Fibroblast of lung (primary cell): ENCODE measurements at regions not wholly inside any gene's neighbourhood (a gene's known extent, or its start where the extent isn't known, plus 50 kb on each side); places are given as distances from the start of the nearest gene placed in this dataset.

Experiments used
- DNase-seq, 2 donors: peaks; one replicate each; pipeline versions ENCODE4 v3.0.0 to v3.0.0-alpha.2; 2010; ENCODE audit warnings: low read depth in 2 of 2
- H2AFZ ChIP-seq: 2 replicates; pipeline ENCODE4 v1.5.1; 2012; ENCODE audit warnings: low read length, control low read depth, inconsistent platforms
- H3K27ac ChIP-seq: 2 replicates; pipeline ENCODE4 v1.5.1; 2011; ENCODE audit warnings: low read length, control low read depth; ENCODE audit not compliant: insufficient read depth
- H3K27me3 ChIP-seq: 2 replicates; pipeline ENCODE4 v1.5.1; 2011; ENCODE audit warnings: mild to moderate bottlenecking, low read length; ENCODE audit not compliant: control insufficient read depth, insufficient read depth
- H3K36me3 ChIP-seq: 2 replicates; pipeline ENCODE4 v1.5.1; 2011; ENCODE audit warnings: low read length; ENCODE audit not compliant: control insufficient read depth, insufficient read depth
- H3K4me1 ChIP-seq: 2 replicates; pipeline ENCODE4 v1.5.1; 2011; ENCODE audit warnings: low read length; ENCODE audit not compliant: control insufficient read depth, insufficient read depth; ENCODE audit errors: extremely low read depth
- H3K4me2 ChIP-seq: 2 replicates; pipeline ENCODE4 v1.5.1; 2011; ENCODE audit warnings: low read length, control low read depth; ENCODE audit not compliant: insufficient read depth; ENCODE audit errors: extremely low read depth
- H3K4me3 ChIP-seq, 4 experiments: fragments of 200-600 bp in 1 of 4; sonication (generic) in 1 of 4; replicated peaks in 1 of 4; 2 replicates each; pipeline ENCODE4 v1.5.1; 2011 to 2016; ENCODE audit warnings: low read length in 4 of 4, low read depth in 3 of 4, mild to moderate bottlenecking in 3 of 4, control low read depth in 2 of 4, inconsistent platforms in 1 of 4, mixed read lengths in 1 of 4; ENCODE audit not compliant: insufficient read depth in 1 of 4; ENCODE audit errors: control extremely low read depth in 1 of 4
- H3K79me2 ChIP-seq: 2 replicates; pipeline ENCODE4 v1.5.1; 2012; ENCODE audit warnings: mild to moderate bottlenecking, low read length, inconsistent platforms; ENCODE audit not compliant: control insufficient read depth, insufficient read depth
- H3K9ac ChIP-seq: 2 replicates; pipeline ENCODE4 v1.5.1; 2011; ENCODE audit warnings: mild to moderate bottlenecking, low read length, control low read depth; ENCODE audit not compliant: insufficient read depth
- H3K9me3 ChIP-seq: 2 replicates; pipeline ENCODE4 v1.5.1; 2012; ENCODE audit warnings: low read depth, low read length; ENCODE audit not compliant: control insufficient read depth, insufficient read depth
- H4K20me1 ChIP-seq: 2 replicates; pipeline ENCODE4 v1.5.1; 2011; ENCODE audit warnings: low read length; ENCODE audit not compliant: control insufficient read depth, insufficient read depth; ENCODE audit errors: extremely low read depth
- CTCF ChIP-seq, 2 donors: IDR thresholded peaks in 1 of 2; conservative IDR thresholded peaks in 1 of 2; 1 replicate in 1 of 2; 2 replicates in 1 of 2; pipeline ENCODE4 v1.5.1; 2011 to 2012; ENCODE audit warnings: low read length in 2 of 2, control low read depth in 1 of 2, inconsistent platforms in 1 of 2, low read depth in 1 of 2, mild to moderate bottlenecking in 1 of 2
- EZH2 ChIP-seq: IDR thresholded peaks from 2 replicates; pipeline ENCODE4 v1.5.1; 2012; ENCODE audit warnings: low read length, control low read depth, mild to moderate bottlenecking; ENCODE audit errors: missing control alignments

- H3K79me2 ChIP-seq, result no peaks in the 10 kb centered on the region
- no peak overlapping the region for H3K9ac ChIP-seq
- H2AFZ ChIP-seq, result no peak overlapping the region
- H3K4me3 ChIP-seq, result no peak overlapping the region
- TF ChIP-seq EZH2, result no peak
- no peak for DNase-seq
- H3K4me1 ChIP-seq, result peaks cover 6% of the 10 kb centered on the region
- H3K27ac ChIP-seq, result no peak overlapping the region
- H4K20me1 ChIP-seq, result no peaks in the 10 kb centered on the region
- no peak overlapping the region for H3K4me2 ChIP-seq
- H3K9me3 ChIP-seq, result no peaks in the 10 kb centered on the region
- no peaks in the 10 kb centered on the region for H3K36me3 ChIP-seq
- no peaks in the 10 kb centered on the region for H3K27me3 ChIP-seq
Observed at GRCh38 chr6:71510856-71511255, 222.2 kb downstream of the OGFRL1 start.

- Histone ChIP-seq H3K9ac (no peak overlapping the region), H3K4me2 (no peak overlapping the region), H3K27me3 (no peaks in the 10 kb centered on the region), H3K4me3 (no peak overlapping the region), H3K4me1 (peaks cover 6% of the 10 kb centered on the region), H3K9me3 (no peaks in the 10 kb centered on the region), H3K79me2 (no peaks in the 10 kb centered on the region), H4K20me1 (no peaks in the 10 kb centered on the region), H2AFZ (no peak overlapping the region), H3K27ac (no peak overlapping the region), H3K36me3 (no peaks in the 10 kb centered on the region)
- no peak for DNase-seq
- no peak for TF ChIP-seq CTCF (conservative IDR thresholded peaks at IDR 0.05 in 1 of 2, IDR thresholded peaks at IDR 0.05 in 1 of 2; ENCODE audit: low read depth in 1 of 2, low read length in 2 of 2)
- TF ChIP-seq EZH2, result no peak
Observed at GRCh38 chr6:71512256-71512655, 223.6 kb downstream of the OGFRL1 start.

- no peak overlapping the region for H3K27ac ChIP-seq
- no peak for DNase-seq
- H3K79me2 ChIP-seq, result no peaks in the 10 kb centered on the region
- H3K36me3 ChIP-seq, result no peaks in the 10 kb centered on the region
- no peak overlapping the region for H3K4me2 ChIP-seq
- H3K4me1 ChIP-seq, result peaks cover 6% of the 10 kb centered on the region
- no peak overlapping the region for H3K4me3 ChIP-seq
- H4K20me1 ChIP-seq, result no peaks in the 10 kb centered on the region
- H3K27me3 ChIP-seq, result no peaks in the 10 kb centered on the region
- no peaks in the 10 kb centered on the region for H3K9me3 ChIP-seq
- TF ChIP-seq EZH2 (no peak), CTCF (conservative IDR thresholded peaks at IDR 0.05 in 1 of 2, IDR thresholded peaks at IDR 0.05 in 1 of 2; ENCODE audit: low read depth in 1 of 2, low read length in 2 of 2) (no peak)
- no peak overlapping the region for H3K9ac ChIP-seq
- H2AFZ ChIP-seq, result no peak overlapping the region
Observed at GRCh38 chr6:71513036-71513435, 224.4 kb downstream of the OGFRL1 start.
